HUES6 (cell line): ENCODE measurements at regions not wholly inside any gene's neighbourhood (a gene's known extent, or its start where the extent isn't known, plus 50 kb on each side); places are given as distances from the start of the nearest gene placed in this dataset.
"Not testable (repeated sequence)": the region's sequence is repeated elsewhere in the genome, so short reads cannot be mapped to it uniquely, and the experiment has no call there.

Experiments used
- H3K27ac ChIP-seq: 2 replicates; pipeline ENCODE4 v1.7.0; 2013; ENCODE audit warnings: low read depth, mild to moderate bottlenecking, low read length, inconsistent platforms
- H3K27me3 ChIP-seq: 2 replicates; pipeline ENCODE4 v1.6.1; 2013; ENCODE audit warnings: low read length; ENCODE audit not compliant: control insufficient read depth, insufficient read depth
- H3K36me3 ChIP-seq: 2 replicates; pipeline ENCODE4 v1.6.1; 2013; ENCODE audit warnings: low read length; ENCODE audit not compliant: control insufficient read depth, insufficient read depth
- H3K4me1 ChIP-seq: 2 replicates; pipeline ENCODE4 v1.6.1; 2013; ENCODE audit warnings: low read length; ENCODE audit not compliant: control insufficient read depth, insufficient read depth
- H3K4me3 ChIP-seq: 2 replicates; pipeline ENCODE4 v1.5.1; 2013; ENCODE audit warnings: low read depth, low read length
- H3K9ac ChIP-seq: one replicate; pipeline ENCODE4 v1.6.1; 2013; ENCODE audit warnings: mild to moderate bottlenecking, low read length
- H3K9me3 ChIP-seq: 2 replicates; pipeline ENCODE4 v1.6.1; 2013; ENCODE audit warnings: low read depth, low read length; ENCODE audit not compliant: control insufficient read depth, insufficient read depth

DNA sequence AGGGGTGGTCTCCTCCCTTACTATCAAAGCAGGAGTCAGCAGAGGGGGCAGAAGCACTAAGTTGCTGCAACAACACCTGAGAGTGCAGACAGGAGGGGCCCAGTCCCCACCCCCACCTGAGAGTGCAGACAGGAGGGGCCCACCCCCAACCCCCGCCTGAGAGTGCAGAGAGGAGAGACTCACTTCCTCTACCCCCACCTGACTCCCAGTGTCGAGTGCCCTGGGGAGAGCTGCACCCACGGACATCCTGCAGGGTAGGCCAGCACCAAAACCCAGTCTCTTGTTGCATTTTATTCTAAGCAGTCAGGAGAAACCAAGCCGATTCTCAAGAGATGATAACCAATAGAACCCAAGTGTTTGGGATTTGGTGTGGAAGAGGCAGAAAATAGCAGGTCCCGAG, 78.4 kb downstream of the NAPG start:
- Histone ChIP-seq H3K27me3 (no peaks in the 10 kb centered on the region), H3K36me3 (no peaks in the 10 kb centered on the region), H3K9ac (no peak overlapping the region), H3K4me1 (no peaks in the 10 kb centered on the region), H3K4me3 (no peak overlapping the region), H3K9me3 (peaks cover 6% of the 10 kb centered on the region; the same call in 1 of the 2 replicates), H3K27ac (no peak overlapping the region)

DNA sequence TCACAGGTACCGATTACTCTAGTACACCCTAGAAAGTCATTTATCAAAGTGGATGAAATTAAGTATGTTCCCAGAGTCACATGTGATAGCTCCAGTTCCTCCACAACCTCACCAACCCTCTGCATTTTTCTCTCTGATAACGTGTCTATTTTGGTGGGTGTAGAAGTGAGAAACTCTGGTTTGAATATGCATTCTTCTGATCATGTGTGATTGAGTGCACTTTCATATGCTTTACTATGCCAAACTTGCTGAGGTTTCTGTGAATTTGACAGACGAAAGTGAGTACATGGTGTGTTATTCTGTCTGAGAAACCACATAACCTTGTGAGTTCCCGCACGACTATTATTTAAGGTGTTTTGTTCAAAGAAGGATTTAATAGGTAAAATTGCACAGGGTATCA, 81.1 kb downstream of the NAPG start:
- H3K4me1 ChIP-seq, H3K27me3 ChIP-seq, H3K9me3 ChIP-seq, H3K36me3 ChIP-seq, H3K27ac ChIP-seq, H3K4me3 ChIP-seq, H3K9ac ChIP-seq: not testable (repeated sequence)

DNA sequence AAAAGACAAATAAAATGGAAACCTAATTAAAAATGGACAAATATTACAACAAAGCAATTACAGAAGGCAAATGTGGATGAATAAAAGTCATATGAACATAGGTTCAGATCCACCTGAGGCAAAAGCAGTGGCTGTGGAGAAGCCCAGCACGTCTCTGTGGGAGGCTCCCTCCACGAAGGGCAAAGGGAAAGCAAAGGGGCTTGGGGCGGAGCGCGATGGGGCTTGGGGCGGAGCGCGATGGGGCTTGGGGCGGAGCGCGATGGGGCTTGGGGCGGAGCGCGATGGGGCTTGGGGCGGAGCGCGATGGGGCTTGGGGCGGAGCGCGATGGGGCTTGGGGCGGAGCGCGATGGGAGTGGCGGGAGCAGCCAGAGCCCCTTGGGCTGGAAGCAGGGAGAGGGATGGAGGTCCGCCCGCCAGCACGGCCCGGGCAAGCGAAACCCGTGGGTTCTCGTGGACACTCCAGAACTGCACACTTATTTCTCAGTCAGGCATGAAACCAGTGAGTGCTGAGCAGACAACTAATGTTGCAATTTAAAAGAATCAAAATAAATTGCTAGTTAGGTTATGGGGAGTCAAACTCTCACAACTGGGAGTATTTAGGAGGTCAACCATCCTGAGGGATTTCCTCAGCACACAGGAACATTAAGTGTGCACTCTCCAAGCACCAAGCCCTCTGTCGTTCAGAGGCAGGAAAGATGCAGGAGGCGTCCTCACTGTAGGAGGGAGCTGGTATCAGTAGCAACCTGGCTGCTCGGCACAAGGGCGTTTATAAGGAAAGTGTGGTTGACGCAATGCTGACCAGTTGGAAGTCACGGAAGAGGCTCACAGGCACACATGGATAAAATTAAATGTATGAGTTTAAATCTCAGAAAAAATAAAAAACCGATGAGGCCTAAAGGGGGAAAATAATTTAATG, 81.8 kb downstream of the NAPG start:
- not testable (repeated sequence) for H3K9ac ChIP-seq, H3K4me1 ChIP-seq, H3K9me3 ChIP-seq, H3K36me3 ChIP-seq, H3K27me3 ChIP-seq, H3K27ac ChIP-seq
- peak overlapping the region; percentile 36; the same call in 1 of the 2 replicates for H3K4me3 ChIP-seq

DNA sequence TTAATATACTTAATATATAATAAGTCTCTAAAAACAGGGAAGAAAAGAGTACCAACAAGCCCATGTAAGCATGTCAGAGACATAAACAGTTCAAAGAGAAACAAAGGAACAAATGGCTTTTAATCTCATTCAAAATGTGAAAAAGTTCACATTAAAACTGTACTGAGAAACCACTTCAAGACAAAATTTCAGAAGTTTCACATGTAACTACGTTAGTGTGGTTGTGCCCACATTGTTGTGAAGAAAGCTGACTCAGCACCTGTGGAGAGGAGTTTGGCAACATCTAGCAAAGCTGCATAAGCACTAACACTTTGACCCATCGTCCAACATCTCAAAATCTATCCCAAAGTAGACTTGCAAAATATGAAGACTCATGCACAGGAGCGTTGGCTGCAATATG, 82.6 kb downstream of the NAPG start:
- H3K27ac ChIP-seq, H3K27me3 ChIP-seq, H3K9ac ChIP-seq, H3K36me3 ChIP-seq, H3K4me3 ChIP-seq, H3K4me1 ChIP-seq, H3K9me3 ChIP-seq: not testable (repeated sequence)

DNA sequence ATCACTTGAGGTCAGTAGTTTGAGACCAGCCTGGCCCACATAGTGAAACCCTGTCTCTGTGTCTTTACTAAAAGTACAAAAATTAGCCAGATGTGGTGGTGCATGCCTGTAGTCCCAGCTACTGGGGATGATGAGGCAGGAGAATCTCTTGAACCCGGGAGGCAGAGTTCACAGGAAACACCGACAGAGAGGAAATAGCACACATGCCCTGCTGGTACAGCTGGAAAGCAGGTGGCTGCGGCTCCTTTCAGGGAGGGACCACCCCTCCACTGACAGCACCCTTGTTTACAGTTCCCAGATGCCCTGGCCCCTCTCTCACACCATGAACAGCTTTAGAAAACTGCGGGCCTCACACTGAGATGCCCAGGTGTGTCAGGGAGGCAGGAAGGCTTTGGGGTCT, 83.2 kb downstream of the NAPG start:
- H3K9me3 ChIP-seq, H3K27me3 ChIP-seq, H3K9ac ChIP-seq, H3K36me3 ChIP-seq, H3K4me1 ChIP-seq, H3K4me3 ChIP-seq, H3K27ac ChIP-seq: not testable (repeated sequence)

DNA sequence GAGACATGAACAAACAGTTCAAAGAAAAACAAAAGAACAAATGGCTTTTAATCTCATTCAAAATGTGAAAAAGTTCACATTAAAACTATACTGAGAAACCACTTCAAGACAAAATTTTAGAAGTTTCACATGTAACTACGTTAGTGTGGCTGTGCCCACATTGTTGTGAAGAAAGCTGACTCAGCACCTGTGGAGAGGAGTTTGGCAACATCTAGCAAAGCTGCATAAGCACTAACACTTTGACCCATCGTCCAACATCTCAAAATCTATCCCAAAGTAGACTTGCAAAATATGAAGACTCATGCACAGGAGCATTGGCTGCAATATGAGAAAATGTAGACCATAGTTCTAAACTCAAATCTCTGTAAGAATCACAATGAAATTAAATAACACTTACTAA, 87.4 kb downstream of the NAPG start:
- H3K9me3 ChIP-seq, H3K27me3 ChIP-seq, H3K4me1 ChIP-seq, H3K9ac ChIP-seq, H3K4me3 ChIP-seq, H3K36me3 ChIP-seq, H3K27ac ChIP-seq: not testable (repeated sequence)

DNA sequence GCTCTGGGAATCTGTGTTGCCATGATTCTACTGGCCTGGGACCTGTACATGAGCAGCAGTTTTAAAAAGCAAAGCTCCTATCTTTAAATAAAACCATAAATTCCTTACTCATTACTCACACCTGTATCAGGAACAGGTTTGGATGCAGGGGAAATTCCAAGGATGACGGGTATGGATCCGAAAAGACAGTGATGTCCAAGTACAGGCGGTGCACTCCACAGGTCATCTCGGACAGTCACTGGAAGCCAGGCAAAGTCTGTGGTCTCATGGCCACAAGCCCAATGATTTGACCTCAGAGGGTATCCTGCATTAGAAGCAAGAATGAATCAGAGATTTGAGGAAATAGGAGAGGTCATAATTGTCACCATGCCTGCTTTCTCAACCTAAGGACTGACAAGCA, 90.9 kb downstream of the NAPG start:
- not testable (repeated sequence) for H3K9ac ChIP-seq, H3K4me1 ChIP-seq, H3K9me3 ChIP-seq, H3K36me3 ChIP-seq, H3K4me3 ChIP-seq, H3K27me3 ChIP-seq, H3K27ac ChIP-seq

DNA sequence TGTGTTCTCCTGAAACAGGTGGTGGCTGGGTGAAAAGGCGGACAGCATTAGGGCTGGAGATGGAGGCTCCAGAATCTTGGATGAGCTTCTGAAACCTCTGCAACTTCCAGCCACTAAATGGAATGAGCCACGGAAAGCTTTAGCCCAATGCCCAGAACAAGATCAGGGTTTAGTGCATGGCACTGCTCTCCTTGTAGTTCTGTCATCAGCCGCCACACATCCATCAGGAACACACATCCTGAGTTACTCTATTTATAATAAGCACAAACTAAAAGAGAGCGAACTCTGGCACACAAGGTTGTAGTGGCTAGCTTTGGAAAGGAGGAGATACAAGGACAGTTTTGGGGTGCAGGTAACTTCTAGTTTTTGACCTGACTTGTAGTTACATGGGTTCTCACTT, 93.0 kb downstream of the NAPG start:
- H3K27ac ChIP-seq, H3K4me1 ChIP-seq, H3K4me3 ChIP-seq, H3K9me3 ChIP-seq, H3K27me3 ChIP-seq, H3K36me3 ChIP-seq, H3K9ac ChIP-seq: not testable (repeated sequence)

DNA sequence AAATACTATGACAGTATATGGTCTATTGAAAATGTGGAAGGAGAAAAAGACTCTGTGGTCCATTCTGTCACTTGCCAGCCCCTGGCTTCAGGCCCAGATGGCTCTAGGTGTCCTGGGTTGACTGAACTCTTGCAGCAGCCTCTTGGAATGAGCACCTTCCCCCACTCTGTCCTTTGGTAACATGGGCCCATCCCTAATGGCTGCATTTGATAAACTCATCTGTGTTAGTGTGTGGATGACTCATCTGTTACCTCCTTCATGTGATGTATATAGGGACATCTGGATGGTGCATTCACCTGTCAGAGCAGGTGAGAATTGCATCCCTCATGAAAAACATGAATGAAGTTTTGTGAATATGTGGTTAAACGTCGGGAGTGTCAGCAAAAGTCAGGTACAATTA, 93.5 kb downstream of the NAPG start:
- not testable (repeated sequence) for H3K9ac ChIP-seq, H3K4me1 ChIP-seq, H3K27ac ChIP-seq, H3K27me3 ChIP-seq, H3K4me3 ChIP-seq, H3K9me3 ChIP-seq, H3K36me3 ChIP-seq

DNA sequence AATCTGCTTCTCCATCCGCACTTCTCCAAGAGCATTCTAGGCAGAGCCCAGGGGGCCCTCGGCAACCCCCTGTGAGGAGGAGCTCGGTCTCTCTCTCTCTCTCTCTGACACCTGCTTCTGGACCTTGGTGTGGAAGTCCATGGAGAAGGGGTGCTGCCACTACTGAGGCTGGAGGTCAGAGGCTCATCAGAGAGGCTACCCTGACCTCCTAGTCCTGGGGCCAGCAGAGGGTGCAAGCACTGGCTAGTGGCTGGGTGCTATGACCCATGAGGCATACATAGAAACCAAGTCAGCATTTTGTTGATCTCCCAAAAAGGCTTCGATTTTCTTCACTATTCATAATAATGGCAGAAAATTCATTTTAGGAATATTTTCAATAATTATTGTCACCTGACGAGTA, 94.0 kb downstream of the NAPG start:
- not testable (repeated sequence) for H3K27ac ChIP-seq, H3K9me3 ChIP-seq, H3K27me3 ChIP-seq, H3K4me1 ChIP-seq, H3K4me3 ChIP-seq, H3K36me3 ChIP-seq, H3K9ac ChIP-seq
